ENCODE measurements at regions not wholly inside any gene's neighbourhood (a gene's known extent, or its start where the extent isn't known, plus 50 kb on each side); places are given as distances from the start of the nearest gene placed in this dataset.

- TF ChIP-seq CREB5 (CRISPR knock-in tag; IDR thresholded peaks at IDR 0.05; ENCODE audit: low read depth), result no peak
- no peak for TF ChIP-seq ZC3H10 (CRISPR knock-in tag; IDR thresholded peaks at IDR 0.05)
- no peak for TF ChIP-seq OSR1 (CRISPR knock-in tag; IDR thresholded peaks at IDR 0.05)
- no peak for TF ChIP-seq ZFP30 (CRISPR knock-in tag; IDR thresholded peaks at IDR 0.05)
- TF ChIP-seq ARNTL (CRISPR knock-in tag; IDR thresholded peaks at IDR 0.05; ENCODE audit: borderline replicate concordance, low read depth), result no peak
- TF ChIP-seq RARB (CRISPR knock-in tag; IDR thresholded peaks at IDR 0.05), result no peak
- TF ChIP-seq ESRRG (CRISPR knock-in tag; IDR thresholded peaks at IDR 0.05), result no peak
- no peak for TF ChIP-seq ZFP3 (CRISPR knock-in tag; IDR thresholded peaks at IDR 0.05)
- TF ChIP-seq, protein P1, sequence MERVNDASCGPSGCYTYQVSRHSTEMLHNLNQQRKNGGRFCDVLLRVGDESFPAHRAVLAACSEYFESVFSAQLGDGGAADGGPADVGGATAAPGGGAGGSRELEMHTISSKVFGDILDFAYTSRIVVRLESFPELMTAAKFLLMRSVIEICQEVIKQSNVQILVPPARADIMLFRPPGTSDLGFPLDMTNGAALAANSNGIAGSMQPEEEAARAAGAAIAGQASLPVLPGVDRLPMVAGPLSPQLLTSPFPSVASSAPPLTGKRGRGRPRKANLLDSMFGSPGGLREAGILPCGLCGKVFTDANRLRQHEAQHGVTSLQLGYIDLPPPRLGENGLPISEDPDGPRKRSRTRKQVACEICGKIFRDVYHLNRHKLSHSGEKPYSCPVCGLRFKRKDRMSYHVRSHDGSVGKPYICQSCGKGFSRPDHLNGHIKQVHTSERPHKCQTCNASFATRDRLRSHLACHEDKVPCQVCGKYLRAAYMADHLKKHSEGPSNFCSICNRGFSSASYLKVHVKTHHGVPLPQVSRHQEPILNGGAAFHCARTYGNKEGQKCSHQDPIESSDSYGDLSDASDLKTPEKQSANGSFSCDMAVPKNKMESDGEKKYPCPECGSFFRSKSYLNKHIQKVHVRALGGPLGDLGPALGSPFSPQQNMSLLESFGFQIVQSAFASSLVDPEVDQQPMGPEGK (CRISPR knock-in tag; IDR thresholded peaks at IDR 0.05; ENCODE audit: borderline replicate concordance), result no peak
- no peak for TF ChIP-seq CSDC2 (CRISPR knock-in tag; IDR thresholded peaks at IDR 0.05)
- no peak for TF ChIP-seq SNAI2 (CRISPR knock-in tag; IDR thresholded peaks at IDR 0.05)
- TF ChIP-seq CSRNP3 (CRISPR knock-in tag; IDR thresholded peaks at IDR 0.05), result no peak
- no peak for TF ChIP-seq ZNF8 (CRISPR knock-in tag; IDR thresholded peaks at IDR 0.05)
- TF ChIP-seq ISL1 (CRISPR knock-in tag; IDR thresholded peaks at IDR 0.05), result no peak
- no peak for TF ChIP-seq PPARA (CRISPR knock-in tag; IDR thresholded peaks at IDR 0.05; ENCODE audit: borderline replicate concordance)
- no peak for TF ChIP-seq GLIS3 (CRISPR knock-in tag; IDR thresholded peaks at IDR 0.05)
- TF ChIP-seq ZNF70 (CRISPR knock-in tag; IDR thresholded peaks at IDR 0.05), result no peak
- TF ChIP-seq, protein P2, sequence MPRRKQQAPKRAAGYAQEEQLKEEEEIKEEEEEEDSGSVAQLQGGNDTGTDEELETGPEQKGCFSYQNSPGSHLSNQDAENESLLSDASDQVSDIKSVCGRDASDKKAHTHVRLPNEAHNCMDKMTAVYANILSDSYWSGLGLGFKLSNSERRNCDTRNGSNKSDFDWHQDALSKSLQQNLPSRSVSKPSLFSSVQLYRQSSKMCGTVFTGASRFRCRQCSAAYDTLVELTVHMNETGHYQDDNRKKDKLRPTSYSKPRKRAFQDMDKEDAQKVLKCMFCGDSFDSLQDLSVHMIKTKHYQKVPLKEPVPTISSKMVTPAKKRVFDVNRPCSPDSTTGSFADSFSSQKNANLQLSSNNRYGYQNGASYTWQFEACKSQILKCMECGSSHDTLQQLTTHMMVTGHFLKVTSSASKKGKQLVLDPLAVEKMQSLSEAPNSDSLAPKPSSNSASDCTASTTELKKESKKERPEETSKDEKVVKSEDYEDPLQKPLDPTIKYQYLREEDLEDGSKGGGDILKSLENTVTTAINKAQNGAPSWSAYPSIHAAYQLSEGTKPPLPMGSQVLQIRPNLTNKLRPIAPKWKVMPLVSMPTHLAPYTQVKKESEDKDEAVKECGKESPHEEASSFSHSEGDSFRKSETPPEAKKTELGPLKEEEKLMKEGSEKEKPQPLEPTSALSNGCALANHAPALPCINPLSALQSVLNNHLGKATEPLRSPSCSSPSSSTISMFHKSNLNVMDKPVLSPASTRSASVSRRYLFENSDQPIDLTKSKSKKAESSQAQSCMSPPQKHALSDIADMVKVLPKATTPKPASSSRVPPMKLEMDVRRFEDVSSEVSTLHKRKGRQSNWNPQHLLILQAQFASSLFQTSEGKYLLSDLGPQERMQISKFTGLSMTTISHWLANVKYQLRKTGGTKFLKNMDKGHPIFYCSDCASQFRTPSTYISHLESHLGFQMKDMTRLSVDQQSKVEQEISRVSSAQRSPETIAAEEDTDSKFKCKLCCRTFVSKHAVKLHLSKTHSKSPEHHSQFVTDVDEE (CRISPR knock-in tag; IDR thresholded peaks at IDR 0.05), result no peak
- no peak for TF ChIP-seq POU6F1 (CRISPR knock-in tag; IDR thresholded peaks at IDR 0.05; ENCODE audit: borderline replicate concordance, low read depth)
- TF ChIP-seq ZNF565 (CRISPR knock-in tag; conservative IDR thresholded peaks at IDR 0.05; ENCODE audit: low read depth), result no peak
- ATAC-seq, result no peak
Measured at GRCh38 chr6:25171301-25171700, 107.9 kb upstream of the CARMIL1 start.

DNA sequence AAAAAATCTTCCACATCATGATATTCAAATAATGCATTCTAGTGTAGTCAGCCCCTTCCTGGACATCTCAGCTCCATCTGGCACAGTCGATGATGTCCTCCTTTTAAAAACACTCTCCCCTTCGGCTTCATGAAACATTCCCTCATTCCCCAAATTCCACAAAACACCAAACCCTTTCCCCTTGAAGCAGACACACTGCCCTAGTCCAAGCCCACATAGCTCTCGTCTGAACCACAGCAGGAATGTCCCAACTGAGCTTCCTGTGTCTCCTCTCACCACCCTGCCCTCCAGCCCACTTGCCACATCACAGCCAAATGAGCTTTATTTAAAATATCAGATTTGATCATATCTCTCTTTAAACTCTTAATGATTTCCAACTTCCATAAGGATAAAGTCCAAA, 106.4 kb upstream of the CARMIL1 start:
- TF ChIP-seq RARB (CRISPR knock-in tag; IDR thresholded peaks at IDR 0.05), result no peak
- 0 out of 2 replicates have a peak, but pooled peaks have one; percentile 51 for TF ChIP-seq ISL1 (CRISPR knock-in tag; IDR thresholded peaks at IDR 0.05)
- peak; percentile 88 for ATAC-seq

GRCh38 chr6:25173246-25173645, 105.9 kb upstream of the CARMIL1 start:
- peak; percentile 63 for ATAC-seq
- TF ChIP-seq TOX (CRISPR knock-in tag; IDR thresholded peaks at IDR 0.05; ENCODE audit: borderline replicate concordance) (no peak), CREB5 (CRISPR knock-in tag; IDR thresholded peaks at IDR 0.05; ENCODE audit: low read depth) (no peak), RARB (CRISPR knock-in tag; IDR thresholded peaks at IDR 0.05) (no peak), ISL1 (CRISPR knock-in tag; IDR thresholded peaks at IDR 0.05) (no peak), SNAI2 (CRISPR knock-in tag; IDR thresholded peaks at IDR 0.05) (no peak), ZFP3 (CRISPR knock-in tag; IDR thresholded peaks at IDR 0.05) (no peak), ESRRG (CRISPR knock-in tag; IDR thresholded peaks at IDR 0.05) (no peak), ARNTL (CRISPR knock-in tag; IDR thresholded peaks at IDR 0.05; ENCODE audit: borderline replicate concordance, low read depth) (no peak), ZNF565 (CRISPR knock-in tag; conservative IDR thresholded peaks at IDR 0.05; ENCODE audit: low read depth) (no peak), ZNF8 (CRISPR knock-in tag; IDR thresholded peaks at IDR 0.05) (no peak), ZC3H10 (CRISPR knock-in tag; IDR thresholded peaks at IDR 0.05) (no peak)
- TF ChIP-seq, protein P2 (CRISPR knock-in tag; IDR thresholded peaks at IDR 0.05), result no peak
- TF ChIP-seq, protein P1 (CRISPR knock-in tag; IDR thresholded peaks at IDR 0.05; ENCODE audit: borderline replicate concordance), result no peak

Measured in SK-N-SH treated with all-trans-retinoic acid at 6 μM for 48 hours (cell line).